Naive thymus-derived CD8-positive, alpha-beta T cell (primary cell): ENCODE measurements at regions not wholly inside any gene's neighbourhood (a gene's known extent, or its start where the extent isn't known, plus 50 kb on each side); places are given as distances from the start of the nearest gene placed in this dataset.

Experiments used
- ATAC-seq, 2 donors: fragments of 150-1000 bp; cut with Tn5 transposase in 1 of 2; sonication (Bioruptor Pico), chemical (Tn5 transposase) in 1 of 2; 1 replicate in 1 of 2; 2 replicates in 1 of 2; pipeline ENCODE4 v1.10.0; 2021; ENCODE audit warnings: mild to moderate bottlenecking in 2 of 2, moderate library complexity in 2 of 2
- POLR2A ChIA-PET: fragments of 350-600 bp; sonication (Branson Sonifier 250); formaldehyde crosslinking; loops from one replicate; lab custom pipeline; 2021; ENCODE audit warnings: antibody characterized with exemption; lab: Charles Lee
- DNase-seq, 10 donors: peaks; one replicate each; pipeline versions ENCODE4 v3.0.0 to v3.0.0-alpha.2; 2020 to 2022
- H3K27ac Mint-ChIP-seq, 10 donors: one replicate each; pipeline ENCODE4 v1.8.0; 2020 to 2022; ENCODE audit warnings: mild to moderate bottlenecking in 10 of 10, mixed read lengths in 10 of 10, moderate library complexity in 4 of 10, inconsistent platforms in 1 of 10
- H3K27me3 Mint-ChIP-seq, 5 donors: one replicate each; pipeline ENCODE4 v1.8.0; 2021 to 2022; ENCODE audit warnings: mixed read lengths in 5 of 5
- H3K36me3 Mint-ChIP-seq, 3 donors: one replicate each; pipeline ENCODE4 v1.8.0; 2020 to 2022; ENCODE audit warnings: mixed read lengths in 3 of 3, mild to moderate bottlenecking in 2 of 3, inconsistent platforms in 1 of 3
- H3K4me1 Mint-ChIP-seq, 4 donors: one replicate each; pipeline ENCODE4 v1.8.0; 2021 to 2022; ENCODE audit warnings: mixed read lengths in 4 of 4
- H3K4me3 Mint-ChIP-seq, 10 donors: one replicate each; pipeline ENCODE4 v1.8.0; 2020 to 2022; ENCODE audit warnings: mild to moderate bottlenecking in 10 of 10, mixed read lengths in 10 of 10, moderate library complexity in 6 of 10, inconsistent platforms in 1 of 10
- H3K9me3 Mint-ChIP-seq, 9 donors: one replicate each; pipeline ENCODE4 v1.8.0; 2020 to 2022; ENCODE audit warnings: mixed read lengths in 9 of 9, mild to moderate bottlenecking in 3 of 9, inconsistent platforms in 1 of 9, moderate library complexity in 1 of 9

- no peaks in the 10 kb centered on the region for H3K36me3 Mint-ChIP-seq
- POLR2A ChIA-PET = no interaction called here
- no peaks in the 10 kb centered on the region for H3K4me1 Mint-ChIP-seq
- H3K27ac Mint-ChIP-seq = peak overlapping the region in 1 of 10 donors; percentile 73
- peaks cover 0 to 7% (median 0%) of the 10 kb centered on the region in 9 donors for H3K9me3 Mint-ChIP-seq
- H3K27me3 Mint-ChIP-seq = no peaks in the 10 kb centered on the region
- no peak for DNase-seq
- no peak overlapping the region for H3K4me3 Mint-ChIP-seq
- no peak for ATAC-seq
These were observed 284.6 kb upstream of the TLE4 start for GRCh38 chr9:79286992-79287707.

GRCh38 chr9:79287708-79288290 lies 284.0 kb upstream of the TLE4 start:
- peaks cover 0 to 8% (median 1%) of the 10 kb centered on the region in 9 donors for H3K9me3 Mint-ChIP-seq
- no peak overlapping the region for H3K4me3 Mint-ChIP-seq
- peaks cover 0 to 5% (median 0%) of the 10 kb centered on the region in 3 donors for H3K36me3 Mint-ChIP-seq
- H3K4me1 Mint-ChIP-seq = no peaks in the 10 kb centered on the region
- peaks cover 0 to 3% (median 0%) of the 10 kb centered on the region in 5 donors for H3K27me3 Mint-ChIP-seq
- peak overlapping the region in 2 of 10 donors; percentile 5 to 21 for H3K27ac Mint-ChIP-seq
- POLR2A ChIA-PET = no interaction called here
- no peak for DNase-seq
- ATAC-seq = no peak

- DNase-seq (no peak), ATAC-seq (no peak)
- H3K4me3 Mint-ChIP-seq = no peak overlapping the region
- no peaks in the 10 kb centered on the region for H3K4me1 Mint-ChIP-seq
- peaks cover 0 to 8% (median 1%) of the 10 kb centered on the region in 9 donors for H3K9me3 Mint-ChIP-seq
- H3K27ac Mint-ChIP-seq = no peak overlapping the region
- peaks cover 0 to 5% (median 0%) of the 10 kb centered on the region in 3 donors for H3K36me3 Mint-ChIP-seq
- H3K27me3 Mint-ChIP-seq = peaks cover 0 to 3% (median 0%) of the 10 kb centered on the region in 5 donors
- POLR2A ChIA-PET = no interaction called here
These were observed 281.9 kb upstream of the TLE4 start for GRCh38 chr9:79289856-79290255.

GRCh38 chr9:79292731-79293280 lies 279.0 kb upstream of the TLE4 start:
- peaks cover 0 to 8% (median 1%) of the 10 kb centered on the region in 9 donors for H3K9me3 Mint-ChIP-seq
- POLR2A ChIA-PET = no interaction called here
- no peak overlapping the region for H3K4me3 Mint-ChIP-seq
- H3K36me3 Mint-ChIP-seq = peaks cover 0 to 5% (median 0%) of the 10 kb centered on the region in 3 donors
- ATAC-seq (no peak), DNase-seq (no peak)
- H3K27me3 Mint-ChIP-seq = peaks cover 0 to 3% (median 0%) of the 10 kb centered on the region in 5 donors
- H3K27ac Mint-ChIP-seq = no peak overlapping the region
- H3K4me1 Mint-ChIP-seq = no peaks in the 10 kb centered on the region

- H3K27me3 Mint-ChIP-seq = peaks cover 0 to 4% (median 0%) of the 10 kb centered on the region in 5 donors
- no peaks in the 10 kb centered on the region for H3K9me3 Mint-ChIP-seq
- H3K27ac Mint-ChIP-seq = no peak overlapping the region
- no peak overlapping the region for H3K4me3 Mint-ChIP-seq
- H3K36me3 Mint-ChIP-seq = no peaks in the 10 kb centered on the region
- ATAC-seq (no peak), DNase-seq (no peak)
- no peaks in the 10 kb centered on the region for H3K4me1 Mint-ChIP-seq
- POLR2A ChIA-PET = no interaction called here
These were observed 271.7 kb upstream of the TLE4 start for GRCh38 chr9:79300068-79300467.

- DNase-seq (no peak), ATAC-seq (no peak)
- Mint-ChIP-seq H3K4me3 (no peak overlapping the region), H3K36me3 (no peaks in the 10 kb centered on the region), H3K27me3 (peaks cover 0 to 6% (median 0%) of the 10 kb centered on the region in 5 donors), H3K27ac (no peak overlapping the region), H3K4me1 (no peaks in the 10 kb centered on the region), H3K9me3 (no peaks in the 10 kb centered on the region)
- POLR2A ChIA-PET = no interaction called here
These were observed 270.7 kb upstream of the TLE4 start for GRCh38 chr9:79301085-79301484.

- POLR2A ChIA-PET = no interaction called here
- no peaks in the 10 kb centered on the region for H3K9me3 Mint-ChIP-seq
- peaks cover 0 to 6% (median 0%) of the 10 kb centered on the region in 5 donors for H3K27me3 Mint-ChIP-seq
These were observed 270.0 kb upstream of the TLE4 start for GRCh38 chr9:79301551-79302391.

GRCh38 chr9:79302569-79302968 lies 269.2 kb upstream of the TLE4 start:
- no peak for DNase-seq
- Mint-ChIP-seq H3K27ac (no peak overlapping the region), H3K36me3 (no peaks in the 10 kb centered on the region), H3K9me3 (no peaks in the 10 kb centered on the region), H3K4me3 (no peak overlapping the region), H3K4me1 (no peaks in the 10 kb centered on the region), H3K27me3 (peaks cover 0 to 9% (median 0%) of the 10 kb centered on the region in 5 donors)
- POLR2A ChIA-PET = no interaction called here
- ATAC-seq = no peak

More at GRCh38 chr9:79301551-79302391, 270.0 kb upstream of the TLE4 start:
- no peak overlapping the region for H3K4me3 Mint-ChIP-seq
- DNase-seq (no peak), ATAC-seq (no peak)
- no peak overlapping the region for H3K27ac Mint-ChIP-seq
- H3K36me3 Mint-ChIP-seq = no peaks in the 10 kb centered on the region
- H3K4me1 Mint-ChIP-seq = no peaks in the 10 kb centered on the region

DNA sequence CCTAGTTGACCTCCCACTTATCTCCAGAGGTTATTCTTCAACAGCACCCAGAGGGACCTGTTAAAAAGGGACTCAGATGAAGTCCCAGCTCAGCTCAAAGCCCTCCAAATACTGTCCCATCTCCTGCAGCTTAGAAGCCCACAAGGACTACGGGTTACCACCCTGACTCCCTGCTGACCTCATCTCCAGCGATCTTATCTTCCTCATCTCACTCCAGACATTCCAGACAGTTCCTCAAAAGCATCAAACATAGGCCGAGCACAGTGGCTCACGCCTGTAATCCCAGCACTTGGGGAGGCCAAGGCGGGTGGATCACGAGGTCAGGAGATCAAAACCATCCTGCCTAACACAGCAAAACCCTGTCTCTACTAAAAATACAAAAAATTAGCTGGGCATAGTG lies 263.8 kb upstream of the TLE4 start:
- DNase-seq = no peak
- Mint-ChIP-seq H3K36me3 (no peaks in the 10 kb centered on the region), H3K9me3 (no peaks in the 10 kb centered on the region), H3K27me3 (peaks cover 0 to 9% (median 0%) of the 10 kb centered on the region in 5 donors), H3K4me1 (no peaks in the 10 kb centered on the region), H3K4me3 (no peak overlapping the region), H3K27ac (no peak overlapping the region)
- POLR2A ChIA-PET = no interaction called here
- ATAC-seq = no peak

GRCh38 chr9:79312686-79313421 lies 258.9 kb upstream of the TLE4 start:
- ATAC-seq (no peak), DNase-seq (no peak)
- H3K9me3 Mint-ChIP-seq = no peaks in the 10 kb centered on the region
- H3K4me1 Mint-ChIP-seq = no peaks in the 10 kb centered on the region
- no peaks in the 10 kb centered on the region for H3K36me3 Mint-ChIP-seq
- peaks cover 0 to 21% (median 0%) of the 10 kb centered on the region in 5 donors for H3K27me3 Mint-ChIP-seq
- POLR2A ChIA-PET = no interaction called here
- no peak overlapping the region for H3K27ac Mint-ChIP-seq
- H3K4me3 Mint-ChIP-seq = no peak overlapping the region

DNA sequence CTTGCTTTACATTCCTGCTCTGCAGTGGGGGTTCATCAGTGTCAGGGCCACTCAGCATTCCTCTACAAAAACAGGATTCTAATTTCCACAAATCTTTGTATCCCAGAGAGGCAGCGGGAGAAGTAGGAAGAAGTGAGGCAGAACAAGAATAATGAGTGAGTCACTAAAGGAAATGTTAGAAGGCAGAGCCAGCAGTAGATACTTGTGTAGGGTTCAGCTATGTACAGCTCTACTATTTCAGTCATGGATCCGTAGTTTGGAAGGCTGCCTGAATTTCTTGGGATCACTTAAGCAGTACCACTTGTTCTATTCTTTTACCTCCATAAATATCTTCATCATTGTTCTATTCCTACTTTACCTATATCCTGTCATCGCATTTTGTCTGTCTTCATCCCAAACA lies 246.3 kb upstream of the TLE4 start:
- Mint-ChIP-seq H3K27ac (no peak overlapping the region), H3K4me1 (no peaks in the 10 kb centered on the region), H3K9me3 (peaks cover 0 to 11% (median 6%) of the 10 kb centered on the region in 9 donors), H3K36me3 (no peaks in the 10 kb centered on the region), H3K27me3 (peaks cover 3 to 9% (median 6%) of the 10 kb centered on the region in 5 donors), H3K4me3 (no peak overlapping the region)
- ATAC-seq (no peak), DNase-seq (no peak)
- POLR2A ChIA-PET = no interaction called here

DNA sequence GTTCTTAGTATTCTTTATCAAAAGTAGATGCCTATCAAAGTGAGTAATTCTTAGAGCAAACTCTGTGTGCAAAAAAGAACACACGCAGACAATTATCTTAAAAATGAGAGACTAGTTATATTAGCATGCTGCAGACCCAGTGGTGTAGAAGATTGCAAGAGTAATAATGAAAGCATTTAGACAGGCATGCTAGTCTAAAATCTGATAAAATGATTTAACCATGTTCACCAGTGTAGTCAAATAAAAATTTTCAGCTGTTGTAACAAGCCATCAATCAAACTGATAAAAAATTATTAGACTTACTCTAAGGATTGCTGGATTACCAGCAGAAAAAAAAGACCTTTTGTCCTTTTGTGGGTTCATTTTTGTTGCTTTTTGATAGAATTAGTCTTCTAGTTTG lies 241.9 kb upstream of the TLE4 start:
- H3K27ac Mint-ChIP-seq = no peak overlapping the region

More for the DNA sequence above, 241.9 kb upstream of the TLE4 start:
- no peak for DNase-seq
- Mint-ChIP-seq H3K9me3 (peaks cover 0 to 4% (median 0%) of the 10 kb centered on the region in 9 donors), H3K27me3 (peaks cover 0 to 5% (median under 1%) of the 10 kb centered on the region in 5 donors), H3K4me3 (no peak overlapping the region), H3K4me1 (no peaks in the 10 kb centered on the region), H3K36me3 (no peaks in the 10 kb centered on the region)
- ATAC-seq = no peak
- POLR2A ChIA-PET = no interaction called here
